GM23338 (cell line): ENCODE measurements at regions not wholly inside any gene's neighbourhood (a gene's known extent, or its start where the extent isn't known, plus 50 kb on each side); places are given as distances from the start of the nearest gene placed in this dataset.

Experiments
- ATAC-seq: fragments of 200-7000 bp; cut with Tn5 transposase; 3 replicates; pipeline ENCODE4 v1.9.1; 2020
- DNase-seq: peaks from one replicate; pipeline ENCODE4 v3.0.0-alpha.2; 2015; ENCODE audit warnings: low spot score
- H2AFZ ChIP-seq: fragments of 200-600 bp; sonication (generic); 2 replicates; pipeline ENCODE4 v1.8.0; 2016; ENCODE audit warnings: antibody characterized with exemption, mild to moderate bottlenecking, moderate library complexity
- H3F3A ChIP-seq: fragments of 200-600 bp; sonication (generic); replicated peaks from 2 replicates; pipeline ENCODE4 v1.8.0; 2017; ENCODE audit warnings: antibody characterized with exemption, mixed run types, low read depth
- H3K27ac ChIP-seq: fragments of 200-600 bp; sonication (generic); 2 replicates; pipeline ENCODE4 v1.6.1; 2016; ENCODE audit warnings: low read depth
- H3K27me3 ChIP-seq: fragments of 200-600 bp; sonication (generic); 2 replicates; pipeline ENCODE4 v1.8.0; 2016; ENCODE audit warnings: mild to moderate bottlenecking, mixed run types, moderate library complexity; ENCODE audit not compliant: insufficient read depth
- H3K36me3 ChIP-seq: fragments of 200-600 bp; sonication (generic); 2 replicates; pipeline ENCODE4 v1.8.0; 2016; ENCODE audit warnings: mild to moderate bottlenecking; ENCODE audit not compliant: insufficient read depth
- H3K4me1 ChIP-seq: fragments of 200-600 bp; sonication (generic); 2 replicates; pipeline ENCODE4 v1.8.0; 2016; ENCODE audit warnings: mild to moderate bottlenecking, moderate library complexity; ENCODE audit not compliant: insufficient read depth
- H3K4me2 ChIP-seq: fragments of 200-600 bp; sonication (generic); 2 replicates; pipeline ENCODE4 v1.7.1; 2017; ENCODE audit warnings: mixed run types
- H3K4me3 ChIP-seq: fragments of 200-600 bp; sonication (generic); 2 replicates; pipeline ENCODE4 v1.6.1; 2016; ENCODE audit warnings: mixed run types
- H3K79me2 ChIP-seq: fragments of 200-600 bp; sonication (generic); replicated peaks from 2 replicates; pipeline ENCODE4 v1.8.0; 2017; ENCODE audit warnings: mild to moderate bottlenecking; ENCODE audit not compliant: insufficient read depth
- H3K9me2 ChIP-seq: fragments of 200-600 bp; sonication (generic); 2 replicates; pipeline ENCODE4 v1.8.0; 2017; ENCODE audit not compliant: insufficient read depth
- H4K20me1 ChIP-seq: fragments of 200-600 bp; sonication (generic); replicated peaks from 2 replicates; pipeline ENCODE4 v1.8.0; 2017; ENCODE audit warnings: mild to moderate bottlenecking; ENCODE audit not compliant: insufficient read depth
- H3K27ac Mint-ChIP-seq: 2 replicates; pipeline ENCODE4 v1.8.0; 2020; ENCODE audit warnings: inconsistent platforms, mild to moderate bottlenecking, moderate library complexity, mixed read lengths
- H3K27me3 Mint-ChIP-seq: 3 replicates; pipeline ENCODE4 v1.8.0; 2022; ENCODE audit warnings: low read depth, mild to moderate bottlenecking, moderate library complexity, mixed read lengths, inconsistent platforms; ENCODE audit not compliant: insufficient read depth, poor library complexity
- H3K36me3 Mint-ChIP-seq: 3 replicates; pipeline ENCODE4 v1.8.0; 2021; ENCODE audit warnings: low read depth, mild to moderate bottlenecking, inconsistent platforms, moderate library complexity, mixed read lengths
- H3K4me1 Mint-ChIP-seq: 3 replicates; pipeline ENCODE4 v1.8.0; 2020; ENCODE audit warnings: mild to moderate bottlenecking, inconsistent platforms, mixed read lengths
- H3K4me3 Mint-ChIP-seq: 3 replicates; pipeline ENCODE4 v1.8.0; 2021; ENCODE audit warnings: moderate library complexity, mild to moderate bottlenecking, inconsistent platforms, mixed read lengths
- H3K9me3 Mint-ChIP-seq: 3 replicates; pipeline ENCODE4 v1.8.0; 2020; ENCODE audit warnings: moderate library complexity, mild to moderate bottlenecking, inconsistent platforms, mixed read lengths
- CREB1 ChIP-seq: fragments of 250-450 bp; sonication (Bioruptor Pico); IDR thresholded peaks from 2 replicates; pipeline ENCODE4 v1.5.0; 2020; ENCODE audit warnings: low read depth, mild to moderate bottlenecking, moderate library complexity
- EZH2 ChIP-seq: fragments of 200-600 bp; sonication (generic); IDR thresholded peaks from one replicate; pipeline ENCODE4 v1.8.0; 2017; ENCODE audit warnings: antibody characterized with exemption, mild to moderate bottlenecking, low read depth; ENCODE audit not compliant: unreplicated experiment
- EZH2phosphoT487 ChIP-seq: fragments of 200-600 bp; sonication (generic); IDR thresholded peaks from one replicate; pipeline ENCODE4 v1.8.1; 2018; ENCODE audit warnings: antibody characterized with exemption; ENCODE audit not compliant: unreplicated experiment
- NANOG ChIP-seq: IDR thresholded peaks from 2 replicates; pipeline ENCODE4 v1.6.1; 2016; ENCODE audit warnings: antibody characterized with exemption, borderline replicate concordance
- STAT1 ChIP-seq: IDR thresholded peaks from one replicate; pipeline ENCODE4 v1.6.1; 2016; ENCODE audit warnings: antibody characterized with exemption; ENCODE audit not compliant: unreplicated experiment
- ZNF331 ChIP-seq: fragments of 250-450 bp; sonication (Bioruptor Pico); IDR thresholded peaks from 2 replicates; pipeline ENCODE4 v1.5.0; 2020; ENCODE audit warnings: low read depth, mild to moderate bottlenecking, moderate library complexity
- TF ChIP-seq, protein P1 (sequence below): IDR thresholded peaks from one replicate; pipeline ENCODE4 v1.6.1; 2018; ENCODE audit warnings: antibody characterized with exemption; ENCODE audit not compliant: unreplicated experiment
- TF ChIP-seq, protein P2 (sequence below): IDR thresholded peaks from 2 replicates; pipeline ENCODE4 v1.6.1; 2016; ENCODE audit warnings: antibody characterized with exemption
- TF ChIP-seq, protein P3 (sequence below): fragments of 250-450 bp; sonication (Bioruptor Pico); IDR thresholded peaks from 2 replicates; pipeline ENCODE4 v1.5.0; 2020; ENCODE audit warnings: mild to moderate bottlenecking, moderate library complexity

DNA sequence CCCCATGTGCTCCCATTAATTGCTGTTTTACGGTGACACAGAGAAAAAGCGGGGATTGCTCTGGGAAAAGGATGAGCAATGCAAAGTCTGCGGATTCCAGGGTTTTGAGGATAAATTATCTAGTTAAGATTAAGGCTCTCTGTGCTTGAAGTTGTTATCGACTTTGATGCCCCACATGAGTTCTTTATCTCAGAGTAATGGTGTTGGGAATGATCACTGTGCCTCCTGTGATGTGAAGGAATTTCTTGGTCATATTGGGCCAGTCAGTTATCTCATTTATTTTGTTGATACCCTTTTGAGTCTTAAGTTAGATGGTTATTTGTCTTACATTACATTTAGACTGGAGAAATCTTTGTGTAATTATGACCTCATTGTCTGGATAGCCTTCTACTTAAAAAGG, 184.6 kb upstream of the MEX3C start:
- Histone ChIP-seq H3K27me3 (no peaks in the 10 kb centered on the region), H3K4me1 (no peaks in the 10 kb centered on the region), H3F3A (no peaks in the 10 kb centered on the region), H3K27ac (no peak overlapping the region), H3K4me3 (no peak overlapping the region), H3K9me2 (peaks cover 13% of the 10 kb centered on the region), H3K79me2 (no peaks in the 10 kb centered on the region), H3K4me2 (no peak overlapping the region), H3K36me3 (no peaks in the 10 kb centered on the region), H4K20me1 (no peaks in the 10 kb centered on the region), H2AFZ (no peak overlapping the region)
- H3K9me3 Mint-ChIP-seq: no peaks in the 10 kb centered on the region
- no peak overlapping the region for H3K27ac Mint-ChIP-seq
- DNase-seq (no peak), ATAC-seq (no peak)
- no peaks in the 10 kb centered on the region for H3K36me3 Mint-ChIP-seq
- H3K4me1 Mint-ChIP-seq: no peaks in the 10 kb centered on the region
- TF ChIP-seq STAT1: no peak
- TF ChIP-seq CREB1 (CRISPR knock-in tag): no peak
- no peak for TF ChIP-seq EZH2phosphoT487
- no peak for TF ChIP-seq NANOG
- TF ChIP-seq ZNF331: no peak
- TF ChIP-seq, protein P1, sequence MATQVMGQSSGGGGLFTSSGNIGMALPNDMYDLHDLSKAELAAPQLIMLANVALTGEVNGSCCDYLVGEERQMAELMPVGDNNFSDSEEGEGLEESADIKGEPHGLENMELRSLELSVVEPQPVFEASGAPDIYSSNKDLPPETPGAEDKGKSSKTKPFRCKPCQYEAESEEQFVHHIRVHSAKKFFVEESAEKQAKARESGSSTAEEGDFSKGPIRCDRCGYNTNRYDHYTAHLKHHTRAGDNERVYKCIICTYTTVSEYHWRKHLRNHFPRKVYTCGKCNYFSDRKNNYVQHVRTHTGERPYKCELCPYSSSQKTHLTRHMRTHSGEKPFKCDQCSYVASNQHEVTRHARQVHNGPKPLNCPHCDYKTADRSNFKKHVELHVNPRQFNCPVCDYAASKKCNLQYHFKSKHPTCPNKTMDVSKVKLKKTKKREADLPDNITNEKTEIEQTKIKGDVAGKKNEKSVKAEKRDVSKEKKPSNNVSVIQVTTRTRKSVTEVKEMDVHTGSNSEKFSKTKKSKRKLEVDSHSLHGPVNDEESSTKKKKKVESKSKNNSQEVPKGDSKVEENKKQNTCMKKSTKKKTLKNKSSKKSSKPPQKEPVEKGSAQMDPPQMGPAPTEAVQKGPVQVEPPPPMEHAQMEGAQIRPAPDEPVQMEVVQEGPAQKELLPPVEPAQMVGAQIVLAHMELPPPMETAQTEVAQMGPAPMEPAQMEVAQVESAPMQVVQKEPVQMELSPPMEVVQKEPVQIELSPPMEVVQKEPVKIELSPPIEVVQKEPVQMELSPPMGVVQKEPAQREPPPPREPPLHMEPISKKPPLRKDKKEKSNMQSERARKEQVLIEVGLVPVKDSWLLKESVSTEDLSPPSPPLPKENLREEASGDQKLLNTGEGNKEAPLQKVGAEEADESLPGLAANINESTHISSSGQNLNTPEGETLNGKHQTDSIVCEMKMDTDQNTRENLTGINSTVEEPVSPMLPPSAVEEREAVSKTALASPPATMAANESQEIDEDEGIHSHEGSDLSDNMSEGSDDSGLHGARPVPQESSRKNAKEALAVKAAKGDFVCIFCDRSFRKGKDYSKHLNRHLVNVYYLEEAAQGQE: no peak
- TF ChIP-seq, protein P2, sequence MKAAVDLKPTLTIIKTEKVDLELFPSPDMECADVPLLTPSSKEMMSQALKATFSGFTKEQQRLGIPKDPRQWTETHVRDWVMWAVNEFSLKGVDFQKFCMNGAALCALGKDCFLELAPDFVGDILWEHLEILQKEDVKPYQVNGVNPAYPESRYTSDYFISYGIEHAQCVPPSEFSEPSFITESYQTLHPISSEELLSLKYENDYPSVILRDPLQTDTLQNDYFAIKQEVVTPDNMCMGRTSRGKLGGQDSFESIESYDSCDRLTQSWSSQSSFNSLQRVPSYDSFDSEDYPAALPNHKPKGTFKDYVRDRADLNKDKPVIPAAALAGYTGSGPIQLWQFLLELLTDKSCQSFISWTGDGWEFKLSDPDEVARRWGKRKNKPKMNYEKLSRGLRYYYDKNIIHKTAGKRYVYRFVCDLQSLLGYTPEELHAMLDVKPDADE: no peak
- TF ChIP-seq EZH2: no peak
- TF ChIP-seq, protein P3, sequence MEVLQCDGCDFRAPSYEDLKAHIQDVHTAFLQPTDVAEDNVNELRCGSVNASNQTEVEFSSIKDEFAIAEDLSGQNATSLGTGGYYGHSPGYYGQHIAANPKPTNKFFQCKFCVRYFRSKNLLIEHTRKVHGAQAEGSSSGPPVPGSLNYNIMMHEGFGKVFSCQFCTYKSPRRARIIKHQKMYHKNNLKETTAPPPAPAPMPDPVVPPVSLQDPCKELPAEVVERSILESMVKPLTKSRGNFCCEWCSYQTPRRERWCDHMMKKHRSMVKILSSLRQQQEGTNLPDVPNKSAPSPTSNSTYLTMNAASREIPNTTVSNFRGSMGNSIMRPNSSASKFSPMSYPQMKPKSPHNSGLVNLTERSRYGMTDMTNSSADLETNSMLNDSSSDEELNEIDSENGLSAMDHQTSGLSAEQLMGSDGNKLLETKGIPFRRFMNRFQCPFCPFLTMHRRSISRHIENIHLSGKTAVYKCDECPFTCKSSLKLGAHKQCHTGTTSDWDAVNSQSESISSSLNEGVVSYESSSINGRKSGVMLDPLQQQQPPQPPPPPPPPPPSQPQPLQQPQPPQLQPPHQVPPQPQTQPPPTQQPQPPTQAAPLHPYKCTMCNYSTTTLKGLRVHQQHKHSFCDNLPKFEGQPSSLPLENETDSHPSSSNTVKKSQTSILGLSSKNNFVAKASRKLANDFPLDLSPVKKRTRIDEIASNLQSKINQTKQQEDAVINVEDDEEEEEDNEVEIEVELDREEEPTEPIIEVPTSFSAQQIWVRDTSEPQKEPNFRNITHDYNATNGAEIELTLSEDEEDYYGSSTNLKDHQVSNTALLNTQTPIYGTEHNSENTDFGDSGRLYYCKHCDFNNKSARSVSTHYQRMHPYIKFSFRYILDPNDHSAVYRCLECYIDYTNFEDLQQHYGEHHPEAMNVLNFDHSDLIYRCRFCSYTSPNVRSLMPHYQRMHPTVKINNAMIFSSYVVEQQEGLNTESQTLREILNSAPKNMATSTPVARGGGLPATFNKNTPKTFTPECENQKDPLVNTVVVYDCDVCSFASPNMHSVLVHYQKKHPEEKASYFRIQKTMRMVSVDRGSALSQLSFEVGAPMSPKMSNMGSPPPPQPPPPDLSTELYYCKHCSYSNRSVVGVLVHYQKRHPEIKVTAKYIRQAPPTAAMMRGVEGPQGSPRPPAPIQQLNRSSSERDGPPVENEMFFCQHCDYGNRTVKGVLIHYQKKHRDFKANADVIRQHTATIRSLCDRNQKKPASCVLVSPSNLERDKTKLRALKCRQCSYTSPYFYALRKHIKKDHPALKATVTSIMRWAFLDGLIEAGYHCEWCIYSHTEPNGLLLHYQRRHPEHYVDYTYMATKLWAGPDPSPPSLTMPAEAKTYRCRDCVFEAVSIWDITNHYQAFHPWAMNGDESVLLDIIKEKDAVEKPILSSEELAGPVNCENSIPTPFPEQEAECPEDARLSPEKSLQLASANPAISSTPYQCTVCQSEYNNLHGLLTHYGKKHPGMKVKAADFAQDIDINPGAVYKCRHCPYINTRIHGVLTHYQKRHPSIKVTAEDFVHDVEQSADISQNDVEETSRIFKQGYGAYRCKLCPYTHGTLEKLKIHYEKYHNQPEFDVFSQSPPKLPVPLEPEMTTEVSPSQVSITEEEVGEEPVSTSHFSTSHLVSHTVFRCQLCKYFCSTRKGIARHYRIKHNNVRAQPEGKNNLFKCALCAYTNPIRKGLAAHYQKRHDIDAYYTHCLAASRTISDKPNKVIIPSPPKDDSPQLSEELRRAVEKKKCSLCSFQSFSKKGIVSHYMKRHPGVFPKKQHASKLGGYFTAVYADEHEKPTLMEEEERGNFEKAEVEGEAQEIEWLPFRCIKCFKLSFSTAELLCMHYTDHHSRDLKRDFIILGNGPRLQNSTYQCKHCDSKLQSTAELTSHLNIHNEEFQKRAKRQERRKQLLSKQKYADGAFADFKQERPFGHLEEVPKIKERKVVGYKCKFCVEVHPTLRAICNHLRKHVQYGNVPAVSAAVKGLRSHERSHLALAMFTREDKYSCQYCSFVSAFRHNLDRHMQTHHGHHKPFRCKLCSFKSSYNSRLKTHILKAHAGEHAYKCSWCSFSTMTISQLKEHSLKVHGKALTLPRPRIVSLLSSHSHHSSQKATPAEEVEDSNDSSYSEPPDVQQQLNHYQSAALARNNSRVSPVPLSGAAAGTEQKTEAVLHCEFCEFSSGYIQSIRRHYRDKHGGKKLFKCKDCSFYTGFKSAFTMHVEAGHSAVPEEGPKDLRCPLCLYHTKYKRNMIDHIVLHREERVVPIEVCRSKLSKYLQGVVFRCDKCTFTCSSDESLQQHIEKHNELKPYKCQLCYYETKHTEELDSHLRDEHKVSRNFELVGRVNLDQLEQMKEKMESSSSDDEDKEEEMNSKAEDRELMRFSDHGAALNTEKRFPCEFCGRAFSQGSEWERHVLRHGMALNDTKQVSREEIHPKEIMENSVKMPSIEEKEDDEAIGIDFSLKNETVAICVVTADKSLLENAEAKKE (CRISPR knock-in tag): no peak
- no peak overlapping the region for H3K4me3 Mint-ChIP-seq
- peaks cover 5% of the 10 kb centered on the region for H3K27me3 Mint-ChIP-seq
